Mammary epithelial cell (primary cell): ENCODE measurements at regions not wholly inside any gene's neighbourhood (a gene's known extent, or its start where the extent isn't known, plus 50 kb on each side); places are given as distances from the start of the nearest gene placed in this dataset.

Source experiments
- CTCF ChIP-seq, 2 donors: IDR thresholded peaks in 1 of 2; conservative IDR thresholded peaks in 1 of 2; 2 replicates each; pipeline ENCODE4 v1.5.1; 2011 to 2012; ENCODE audit warnings: inconsistent platforms in 2 of 2, low read length in 2 of 2, mild to moderate bottlenecking in 2 of 2, control low read depth in 1 of 2, low read depth in 1 of 2; ENCODE audit not compliant: insufficient read depth in 1 of 2; ENCODE audit errors: extremely low read depth in 1 of 2
- EZH2 ChIP-seq: IDR thresholded peaks from 2 replicates; pipeline ENCODE4 v1.6.1; 2012; ENCODE audit warnings: low read length, inconsistent platforms, borderline replicate concordance

GRCh38 chr12:115407723-115408122 is 723.7 kb upstream of the TBX3 start:
- TF ChIP-seq CTCF (conservative IDR thresholded peaks at IDR 0.05 in 1 of 2, IDR thresholded peaks at IDR 0.05 in 1 of 2; ENCODE audit: extremely low read depth in 1 of 2, insufficient read depth in 1 of 2, low read depth in 1 of 2, low read length in 2 of 2), result no peak
- TF ChIP-seq EZH2, result no peak
